HS-5 (cell line): ENCODE measurements at regions not wholly inside any gene's neighbourhood (a gene's known extent, or its start where the extent isn't known, plus 50 kb on each side); places are given as distances from the start of the nearest gene placed in this dataset.
A peak's percentile ranks its signal among the peaks of the same experiment; 100 is the strongest.
"Not testable (repeated sequence)": the region's sequence is repeated elsewhere in the genome, so short reads cannot be mapped to it uniquely, and the experiment has no call there.

ENCODE experiments used
- DNase-seq: peaks from one replicate; pipeline ENCODE4 v3.0.0-alpha.2; 2012; ENCODE audit warnings: low read depth

DNA sequence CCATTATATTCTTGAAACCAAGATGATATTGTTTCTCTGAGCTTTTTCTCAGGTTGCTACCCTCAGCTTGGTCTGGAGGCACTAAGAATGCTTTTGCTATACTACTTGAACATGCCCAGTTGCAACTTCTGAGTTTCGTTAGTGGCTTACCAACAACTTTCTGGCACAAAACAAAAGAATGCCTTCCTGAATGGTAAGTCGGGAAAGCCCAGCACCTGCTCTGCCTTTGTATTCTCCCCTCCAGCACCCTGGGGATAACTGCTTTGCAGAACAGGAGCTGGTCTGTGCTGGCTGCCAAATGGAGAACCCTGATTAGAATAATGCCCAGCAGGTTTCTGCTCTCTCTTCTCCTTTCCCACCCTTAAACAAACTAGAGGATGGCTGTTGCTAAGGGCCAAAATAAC, 149.3 kb downstream of the TGFB2 start:
- no peak for DNase-seq

DNA sequence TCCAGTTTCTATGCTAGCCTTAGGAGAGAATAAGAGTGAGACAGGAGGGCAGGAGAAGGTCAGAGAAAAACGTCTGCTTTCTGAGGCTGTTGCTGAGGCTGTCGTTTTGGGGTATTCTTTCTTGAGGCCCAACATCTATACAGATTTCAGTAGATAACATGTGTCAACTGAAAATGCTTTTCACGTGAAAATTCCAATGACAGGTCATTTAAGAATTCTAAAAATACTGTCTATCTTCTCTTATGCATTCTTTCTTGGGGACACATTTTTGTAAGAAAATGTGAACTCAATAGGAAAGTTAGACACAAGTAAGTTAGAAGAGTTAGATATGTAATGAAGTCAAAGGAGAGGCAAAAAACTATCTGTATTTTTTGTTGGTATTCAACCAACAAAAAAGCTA, 150.8 kb downstream of the TGFB2 start:
- no peak for DNase-seq

DNA sequence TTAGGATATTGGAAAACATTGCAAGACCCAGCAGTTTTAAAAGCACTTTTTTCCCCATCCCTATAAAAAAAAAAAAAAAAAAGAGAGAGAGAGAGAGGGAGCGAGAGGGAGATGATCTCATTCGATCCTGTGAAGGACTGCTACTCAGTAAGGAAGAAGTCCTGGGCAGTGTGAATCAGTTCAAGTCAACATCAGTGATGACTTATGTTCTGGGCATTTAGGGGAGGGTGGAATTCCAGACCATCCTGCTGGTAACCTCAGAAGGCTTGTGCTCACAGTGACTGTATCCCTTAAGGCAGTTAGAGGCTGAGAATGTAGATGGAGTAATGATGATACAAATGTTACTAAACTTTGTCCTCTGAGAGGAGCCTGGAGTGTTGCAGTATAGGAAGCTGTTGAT, 151.4 kb downstream of the TGFB2 start:
- DNase-seq, result peak; percentile 98

DNA sequence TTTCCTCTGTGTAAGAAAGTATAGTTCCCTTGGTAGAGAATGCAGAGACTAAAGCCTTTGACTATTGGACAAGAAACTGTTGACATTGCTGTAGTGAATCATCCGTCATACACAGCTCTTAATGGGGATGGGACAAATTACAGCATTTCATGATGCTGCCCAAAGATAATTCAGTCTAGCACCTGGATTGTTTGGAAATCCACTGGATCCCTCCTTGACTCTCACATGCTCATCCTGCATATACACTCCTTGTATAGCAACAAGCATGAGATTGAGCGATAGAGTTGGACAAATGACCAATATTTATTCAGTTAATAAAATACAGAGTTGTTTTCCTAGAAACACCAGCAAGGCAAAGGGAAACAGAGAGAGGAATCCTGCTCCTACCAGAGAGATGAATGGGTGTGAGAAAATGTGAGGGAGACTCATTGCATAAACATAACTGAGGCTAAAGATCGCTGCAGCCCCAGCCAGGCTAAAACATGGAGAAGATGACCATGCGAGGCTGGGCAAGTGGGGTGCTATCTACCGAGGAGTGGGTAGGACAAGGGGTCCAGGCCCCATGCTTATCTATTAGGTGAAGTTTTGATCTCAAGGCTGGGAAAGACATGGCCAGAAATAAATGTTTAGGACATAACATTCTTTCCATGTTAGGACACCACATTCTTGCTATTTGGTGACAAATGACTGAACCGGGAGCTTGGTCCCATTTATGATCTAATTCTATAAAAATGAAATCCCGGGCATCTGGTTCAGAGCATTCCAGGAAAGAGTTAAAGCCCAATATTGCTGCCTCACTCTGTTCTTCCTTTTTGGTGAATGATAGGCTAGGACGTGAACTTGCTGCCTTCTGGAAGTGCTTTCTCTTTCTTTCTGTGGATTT, 153.2 kb downstream of the TGFB2 start:
- peak; percentile 54 for DNase-seq

DNA sequence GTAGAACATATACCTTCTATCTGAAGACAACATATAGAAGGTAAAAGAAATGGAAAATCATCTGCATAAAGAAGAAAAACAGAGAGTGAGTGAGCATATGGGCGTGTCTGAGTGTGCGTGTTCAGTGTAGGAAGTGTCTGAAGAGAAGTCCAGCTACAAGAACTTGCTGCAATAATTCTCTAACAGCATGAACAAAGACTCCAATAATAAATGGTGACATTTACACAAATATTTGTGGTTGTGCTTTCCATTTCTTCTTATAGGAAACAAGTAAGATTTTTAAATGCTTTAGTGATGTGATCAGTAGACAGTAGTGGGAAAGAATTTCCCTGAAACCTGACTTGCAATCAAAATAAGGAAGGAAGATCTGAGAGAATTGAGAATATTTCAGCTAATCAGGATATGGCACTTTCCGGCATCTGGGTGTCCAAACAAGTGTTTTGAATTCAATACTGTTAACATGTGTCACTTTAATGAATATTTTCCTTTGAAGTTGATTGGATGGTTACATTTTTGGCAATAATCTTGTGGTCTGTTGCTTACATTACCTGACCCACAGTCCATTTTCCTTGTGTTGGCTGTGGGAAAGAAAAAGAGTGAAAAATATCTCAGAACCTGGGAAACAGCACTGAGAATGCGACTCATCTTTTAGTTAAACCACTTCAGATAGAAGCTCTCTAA, 154.0 kb downstream of the TGFB2 start:
- DNase-seq, result peak; percentile 53

DNA sequence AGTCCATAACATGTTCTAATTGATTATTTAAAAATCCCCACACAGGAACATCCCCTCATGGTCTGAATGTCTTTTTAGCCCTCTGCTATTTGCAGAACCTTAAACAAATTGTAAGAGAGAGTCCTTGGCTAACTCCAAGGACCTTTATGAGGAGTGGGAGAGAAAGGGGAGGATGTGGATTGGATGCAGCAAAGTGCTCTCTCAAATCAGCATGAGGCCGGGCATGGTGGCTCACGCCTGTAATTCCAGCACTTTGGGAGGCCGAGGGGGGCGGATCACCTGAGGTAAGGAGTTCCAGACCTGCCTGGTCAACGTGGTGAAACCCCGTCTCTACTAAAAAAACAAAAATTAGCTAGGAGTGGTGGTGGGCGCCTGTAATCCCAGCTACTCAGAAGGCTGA, 154.8 kb downstream of the TGFB2 start:
- DNase-seq, result no peak

DNA sequence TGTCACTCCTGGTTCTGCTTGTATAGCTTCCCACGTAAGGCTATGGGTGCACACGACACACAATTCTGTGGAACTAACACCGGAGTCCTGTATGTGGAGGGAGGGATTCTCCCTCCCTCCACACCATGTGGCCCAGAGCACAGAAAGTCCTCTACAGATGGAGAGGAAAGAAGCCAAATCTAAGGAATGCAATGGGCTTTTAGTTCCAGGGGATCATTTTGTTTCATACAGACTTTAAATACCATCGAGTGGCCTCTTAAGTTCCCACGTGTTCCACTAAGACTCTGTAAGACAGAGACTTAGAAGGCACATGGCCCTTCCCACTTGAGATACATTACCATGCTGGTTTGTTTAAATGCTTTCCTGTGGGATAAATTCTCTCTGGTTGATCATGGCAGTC, 156.0 kb downstream of the TGFB2 start:
- no peak for DNase-seq

DNA sequence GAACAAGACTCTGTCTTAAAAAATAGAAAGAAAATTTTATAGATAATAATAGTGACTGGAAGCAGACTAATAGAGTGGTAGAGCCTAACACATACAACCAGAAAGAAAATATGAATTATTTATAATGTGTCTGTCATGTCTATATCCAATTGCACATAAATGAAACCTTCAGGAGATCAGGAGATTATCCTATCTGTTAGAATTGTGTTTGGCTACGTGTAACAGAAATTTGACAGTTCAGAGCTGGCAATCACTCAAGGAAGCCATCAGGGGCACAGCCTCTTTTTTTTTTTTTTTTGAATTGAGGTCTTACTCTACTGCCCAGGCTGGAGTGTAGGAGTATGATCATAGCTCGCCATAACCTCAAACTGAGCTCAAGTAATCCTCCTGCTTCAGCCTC, 157.2 kb downstream of the TGFB2 start:
- no peak for DNase-seq

DNA sequence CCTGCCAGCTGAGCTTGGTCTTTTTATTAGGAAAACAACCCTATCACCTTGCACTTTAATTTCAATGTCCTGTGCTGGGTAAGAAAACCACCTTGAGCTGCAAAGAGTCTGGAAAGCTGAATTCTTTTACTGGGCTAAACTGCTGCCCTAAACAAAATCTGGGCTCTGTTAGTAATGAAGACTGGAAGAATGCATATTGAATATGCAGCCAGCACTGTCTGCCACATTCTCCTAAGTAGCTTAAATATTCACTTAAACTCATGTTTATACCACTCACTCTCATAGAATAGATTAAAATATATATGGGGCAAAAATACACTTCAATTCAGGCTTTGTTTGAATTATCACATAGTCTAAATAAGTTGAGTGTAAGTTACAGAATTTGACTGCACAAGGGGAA, 158.0 kb downstream of the TGFB2 start:
- DNase-seq, result no peak

DNA sequence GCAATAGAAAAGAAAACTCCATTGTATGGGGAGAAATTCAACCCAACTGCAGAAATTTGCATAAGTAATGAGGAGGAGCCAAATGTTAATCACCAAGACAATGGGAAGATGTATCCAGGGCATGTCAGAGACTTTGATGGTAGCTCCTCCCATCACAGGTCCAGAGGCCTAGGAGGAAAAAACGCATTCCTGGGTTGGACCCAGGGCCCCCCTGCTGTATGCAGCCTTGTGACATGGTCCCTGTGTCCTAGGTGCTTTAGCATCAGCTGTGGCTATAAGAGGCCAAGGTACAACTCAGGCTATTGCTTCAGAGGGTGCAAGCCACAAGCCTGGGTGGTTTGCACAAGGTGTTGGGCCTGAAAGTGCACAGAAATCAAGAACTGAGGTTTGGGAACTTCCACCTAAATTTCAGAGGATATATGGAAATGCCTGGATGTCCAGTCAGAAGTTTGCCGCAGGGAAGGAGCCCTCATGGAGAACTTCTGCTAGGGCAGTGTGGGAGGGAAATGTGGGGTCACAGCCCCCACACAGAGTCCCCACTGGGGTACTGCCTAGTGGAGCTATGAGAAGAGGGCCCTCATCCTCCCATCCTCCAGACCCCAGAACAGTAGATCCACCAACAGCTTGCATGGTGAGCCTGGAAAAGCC, 162.3 kb downstream of the TGFB2 start:
- no peak for DNase-seq

DNA sequence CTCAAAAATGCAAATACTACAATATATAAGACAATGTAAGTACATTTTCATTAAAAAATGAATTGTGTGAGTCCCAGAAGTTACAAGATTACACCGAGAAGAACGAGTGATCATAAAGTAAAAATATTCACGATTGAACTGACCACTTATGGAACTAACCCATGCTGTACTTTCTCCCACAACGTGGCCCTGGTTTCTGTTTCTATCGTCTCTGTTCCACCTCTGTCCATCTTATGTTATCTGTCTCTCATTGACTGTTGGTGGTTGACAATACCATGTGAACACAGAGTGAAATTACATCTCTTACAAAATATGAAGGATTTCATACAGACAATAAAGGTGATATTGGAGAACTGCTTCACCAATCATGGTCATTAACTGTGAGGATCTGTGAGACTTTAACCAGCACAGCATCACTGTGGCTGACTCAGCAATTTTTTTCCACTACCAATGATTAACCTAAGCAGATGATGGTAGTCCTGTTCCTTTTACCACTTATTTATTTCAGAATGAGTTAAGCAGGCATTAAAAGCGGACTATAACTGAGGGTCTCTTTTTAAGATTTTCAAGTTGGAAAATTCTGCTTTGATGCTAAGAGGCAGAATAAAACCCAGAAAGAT, 165.1 kb downstream of the TGFB2 start:
- no peak for DNase-seq

DNA sequence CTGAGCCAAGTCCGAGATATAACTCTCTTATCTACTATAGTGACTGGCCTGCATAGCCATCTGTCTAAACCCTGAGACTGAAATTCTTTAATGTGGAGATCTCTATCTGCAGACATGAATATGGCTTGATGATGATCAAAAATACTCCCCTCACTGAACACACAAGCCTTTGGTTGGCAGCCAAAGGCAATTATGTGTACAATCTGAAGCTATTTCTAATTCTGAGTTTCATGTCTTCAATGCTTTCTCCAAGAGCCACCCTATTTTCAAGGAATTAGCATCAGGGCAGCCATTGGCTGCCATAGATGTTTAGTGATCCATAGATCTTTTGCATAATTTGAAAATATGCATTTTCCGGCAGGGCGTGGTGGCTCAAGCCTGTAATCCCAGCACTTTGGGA, 168.2 kb downstream of the TGFB2 start:
- DNase-seq, result no peak

DNA sequence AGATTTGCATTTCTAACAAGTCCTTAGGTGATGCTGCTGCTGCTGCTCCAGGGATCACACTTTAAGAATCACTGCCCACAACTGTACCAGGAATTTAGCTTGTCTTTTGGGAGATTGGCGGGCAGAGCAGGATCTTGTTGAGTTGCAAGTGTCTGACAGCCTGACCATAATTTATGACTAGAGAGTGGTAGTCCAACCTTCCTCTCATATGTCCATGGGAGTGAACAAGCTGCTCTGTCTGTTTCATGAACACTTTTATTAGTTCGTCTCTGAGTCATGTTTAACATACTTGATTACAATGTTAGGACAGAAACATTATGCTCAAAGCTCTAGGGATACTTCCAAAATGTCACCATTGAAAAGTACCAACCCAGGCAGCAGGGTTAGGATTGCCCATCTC, 169.6 kb downstream of the TGFB2 start:
- DNase-seq, result no peak

DNA sequence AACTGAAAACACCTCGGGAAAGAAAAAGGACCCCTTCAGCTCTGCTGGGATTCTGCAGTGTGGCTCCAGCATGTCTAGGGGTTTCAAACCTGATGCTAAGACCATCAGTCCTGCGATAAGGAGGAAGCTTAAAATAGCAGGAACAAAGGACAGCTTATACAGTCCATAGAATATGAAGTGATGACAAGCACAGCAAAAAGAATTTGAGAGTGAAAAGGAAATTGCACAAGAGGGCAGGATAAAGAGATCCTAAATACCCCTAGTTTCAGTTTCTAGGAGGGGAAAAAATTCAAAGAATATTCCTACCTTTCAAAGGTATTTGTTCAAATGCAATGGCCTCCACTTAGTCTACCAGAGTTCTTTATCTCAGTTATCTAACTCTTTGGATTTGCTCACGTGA, 171.4 kb downstream of the TGFB2 start:
- no peak for DNase-seq

DNA sequence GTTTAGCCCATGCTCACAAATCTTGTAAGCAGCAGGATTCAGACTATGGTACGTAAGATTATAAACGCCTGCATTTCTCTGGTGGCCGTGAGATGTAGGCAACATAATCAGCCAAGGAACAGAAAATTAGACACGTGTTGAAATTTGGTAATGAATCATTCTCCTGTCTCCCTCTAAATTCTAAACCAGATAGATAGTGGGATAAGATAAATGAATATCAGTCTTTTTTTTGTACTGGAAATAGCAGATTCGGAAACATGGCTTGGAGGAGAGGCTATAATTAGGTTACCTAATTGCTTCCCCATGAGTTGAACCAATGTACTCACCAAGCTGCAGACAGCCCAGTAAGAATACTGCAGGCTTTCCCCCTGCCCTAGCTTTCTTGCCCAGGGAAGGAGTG, 172.3 kb downstream of the TGFB2 start:
- no peak for DNase-seq

DNA sequence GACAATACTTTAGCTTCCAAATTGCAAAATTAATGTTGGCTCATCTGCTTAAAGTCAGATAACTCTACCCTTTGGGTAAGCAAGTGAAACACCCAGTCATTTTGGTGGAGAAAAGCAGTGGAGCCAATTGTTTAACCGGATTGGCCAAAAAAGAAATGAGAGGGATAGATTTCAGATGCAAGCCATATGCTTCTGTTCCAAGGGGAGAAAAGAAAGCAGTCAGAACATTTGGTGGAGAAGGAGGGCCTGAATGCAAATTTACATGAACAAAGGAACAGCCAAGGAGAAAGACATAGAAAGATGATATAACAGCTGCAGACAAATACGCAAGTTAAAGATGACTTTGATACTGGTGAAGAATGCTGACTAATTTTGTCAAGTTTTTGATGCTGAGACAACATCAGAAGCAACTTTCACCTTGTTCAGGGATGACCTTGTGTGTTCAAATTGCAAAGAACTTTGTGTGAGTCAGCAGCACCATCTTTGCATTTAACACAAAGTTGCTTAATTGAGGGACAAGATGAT, 173.1 kb downstream of the TGFB2 start:
- no peak for DNase-seq

DNA sequence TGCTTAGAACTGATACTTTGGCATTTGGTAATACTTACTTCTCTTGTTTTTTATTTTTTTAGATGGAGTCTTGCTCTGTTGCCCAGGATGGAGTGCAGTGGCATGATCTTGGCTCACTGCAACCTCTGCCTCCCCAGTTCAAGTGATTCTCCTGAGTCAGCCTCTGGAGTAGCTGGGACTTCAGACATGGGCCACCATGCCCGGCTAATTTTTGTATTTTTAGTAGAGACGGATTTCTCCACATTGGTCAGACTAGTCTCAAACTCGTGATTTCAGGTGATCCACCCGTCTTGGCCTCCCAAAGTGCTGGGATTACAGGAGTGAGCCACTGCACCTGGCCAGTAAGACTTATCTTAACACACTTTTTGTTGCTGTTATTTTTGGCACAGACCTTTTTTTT, 175.5 kb downstream of the TGFB2 start:
- DNase-seq, result not testable (repeated sequence)

DNA sequence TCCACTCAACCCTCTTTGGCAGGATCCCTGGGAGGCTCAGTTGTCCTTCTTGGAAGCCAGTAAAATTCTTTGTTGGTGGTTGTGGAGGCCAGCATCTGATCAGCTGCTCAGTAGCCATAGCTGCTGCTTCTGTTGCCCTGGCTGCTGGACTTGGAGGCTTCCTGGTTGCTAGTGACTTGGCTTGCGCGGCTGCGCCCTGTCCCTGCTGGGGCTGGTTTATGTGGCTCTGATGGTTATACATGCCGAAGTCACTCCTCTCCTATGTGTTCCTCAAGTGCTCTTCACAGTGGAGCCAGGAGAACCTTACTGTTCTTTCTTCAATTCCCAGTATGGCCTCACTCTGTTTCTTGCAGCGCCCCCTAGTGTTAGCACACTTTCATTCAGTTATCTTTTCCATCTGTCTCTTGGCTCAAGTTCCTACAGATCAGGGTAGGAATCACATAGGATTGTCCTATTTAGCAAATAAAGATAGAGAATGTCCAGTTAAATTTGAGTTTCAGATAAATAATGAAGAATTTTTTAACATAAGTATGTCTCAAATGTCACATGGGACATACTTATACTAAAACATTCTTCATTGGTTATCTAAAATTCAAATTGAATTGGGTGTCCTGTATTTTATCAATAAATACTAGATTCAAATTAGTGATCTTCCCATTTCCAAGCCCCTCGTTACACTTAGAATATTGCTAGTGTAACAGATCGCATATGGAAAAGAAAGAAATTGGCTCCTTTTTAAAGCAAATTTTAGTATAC, 176.5 kb downstream of the TGFB2 start:
- no peak for DNase-seq

DNA sequence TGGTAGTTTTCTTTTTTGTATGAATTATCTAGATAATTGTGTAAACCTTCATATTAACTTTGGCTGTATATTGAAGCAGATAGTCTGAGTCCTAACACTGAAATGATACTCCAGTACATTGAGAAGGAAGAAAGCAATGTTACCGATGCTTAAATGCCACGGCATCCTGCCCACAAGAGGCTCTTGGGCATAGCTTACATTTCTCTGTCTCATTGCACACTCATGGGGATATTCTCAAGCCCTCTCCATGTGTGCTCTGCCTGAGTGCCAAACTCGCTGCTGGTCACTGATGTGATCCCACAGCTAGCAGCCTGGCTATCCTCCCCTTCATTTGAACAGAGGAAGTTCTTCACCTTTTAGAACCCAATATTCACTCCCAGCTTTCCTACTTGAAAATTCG, 179.4 kb downstream of the TGFB2 start:
- no peak for DNase-seq

DNA sequence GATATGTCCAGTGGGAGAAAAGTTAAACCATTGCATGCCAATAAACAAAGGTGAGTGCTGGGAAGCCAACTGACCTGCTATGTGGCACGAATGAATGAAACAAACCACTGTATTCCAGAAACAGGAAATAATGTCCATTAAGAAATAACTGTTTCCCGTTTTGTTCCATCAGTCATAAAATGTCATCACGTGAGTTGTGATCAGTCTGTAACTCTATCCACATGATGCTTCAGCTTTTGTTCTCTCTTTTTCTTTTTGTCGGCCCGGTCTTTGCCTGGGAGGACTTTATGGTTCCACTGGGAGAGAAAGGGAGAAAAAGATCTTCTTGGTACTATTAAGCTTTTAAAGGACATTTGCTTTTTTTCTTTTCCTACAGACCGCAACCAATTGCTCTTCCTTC, 179.9 kb downstream of the TGFB2 start:
- no peak for DNase-seq

DNA sequence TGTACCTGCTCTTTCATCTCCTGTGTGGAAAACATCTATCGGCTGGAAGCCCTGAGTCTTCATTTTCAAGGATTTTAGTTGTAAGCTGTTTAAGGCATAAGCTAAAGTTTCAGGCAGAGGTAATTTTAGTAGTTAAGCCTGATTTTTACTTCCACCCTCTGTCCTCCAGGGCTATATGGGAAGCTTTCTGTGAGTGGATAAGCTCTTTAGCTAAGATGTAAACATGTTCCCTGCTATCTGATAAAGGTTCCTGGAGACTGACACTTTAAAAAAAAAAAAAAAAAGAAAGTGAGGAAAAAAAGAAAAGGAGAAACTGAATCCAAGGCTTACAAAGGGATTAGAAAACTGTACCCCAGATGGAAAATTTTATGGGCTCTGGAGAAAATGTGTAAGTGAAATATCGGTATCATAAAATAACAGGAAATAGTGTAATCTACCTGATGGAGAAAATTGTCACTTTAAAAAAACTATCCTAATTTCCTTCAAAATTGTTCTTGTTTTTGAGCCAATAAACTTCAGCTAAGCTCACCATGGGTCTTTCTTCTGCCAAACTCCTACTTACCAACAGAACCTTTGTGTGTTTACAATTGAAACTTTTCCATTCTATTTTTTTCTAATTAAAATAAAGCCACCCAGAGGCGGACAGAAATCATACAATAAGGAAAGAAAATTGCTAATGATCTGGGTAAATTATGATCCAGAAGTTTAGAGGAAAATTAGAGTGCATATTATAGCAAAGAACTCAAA, 180.5 kb downstream of the TGFB2 start:
- DNase-seq, result no peak
